HCT116 (cell line): ENCODE measurements at regions not wholly inside any gene's neighbourhood (a gene's known extent, or its start where the extent isn't known, plus 50 kb on each side); places are given as distances from the start of the nearest gene placed in this dataset.

Experiments used
- ATAC-seq: fragments of 200-7000 bp; cut with Tn5 transposase; 2 replicates; pipeline ENCODE4 v1.9.1; 2020; ENCODE audit warnings: mild to moderate bottlenecking, moderate library complexity
- BruUV-seq: library from RNA; stranded (reverse); fragments of 400-500 nt; replicated peaks from 2 replicates; lab custom pipeline; 2021; lab: Mats Ljungman, UMichigan
- CTCF ChIA-PET: fragments of 300-600 bp; sonication (Branson Sonifier 250); formaldehyde crosslinking; loops from one replicate; lab custom pipeline; 2021; ENCODE audit warnings: antibody characterized with exemption; lab: Charles Lee
- POLR2A ChIA-PET: fragments of 300-600, 350-600 bp; sonication (Branson Sonifier 250); formaldehyde crosslinking; loops from one replicate; lab custom pipeline; 2021; ENCODE audit warnings: antibody characterized with exemption; lab: Charles Lee
- RAD21 ChIA-PET, 2 experiments: fragments of 300-600 bp; sonication (Branson Sonifier 250); formaldehyde crosslinking; loops; one replicate each; lab custom pipeline; 2023; ENCODE audit warnings: low total read pairs in 2 of 2; ENCODE audit not compliant: uncharacterized antibody in 2 of 2, unreplicated experiment in 2 of 2, low non-redundant PET in 1 of 2; lab: Charles Lee
- DNase-seq: peaks from one replicate; pipeline ENCODE4 v3.0.0-alpha.2; 2010; ENCODE audit warnings: low read depth, low spot score
- H2AFZ ChIP-seq: fragments of 200-600 bp; shearing (Covaris generic), sonication (generic); 2 replicates; pipeline ENCODE4 v1.6.1; 2017; ENCODE audit warnings: low read depth, mixed run types, mixed read lengths, antibody characterized with exemption, low read length; ENCODE audit not compliant: poor library complexity, severe bottlenecking
- H3K27ac ChIP-seq: 2 replicates; pipeline ENCODE4 v1.5.1; 2012; ENCODE audit warnings: low read depth, low read length
- H3K27me3 ChIP-seq: fragments of 200-600 bp; sonication (generic); 2 replicates; pipeline ENCODE4 v1.6.1; 2016; ENCODE audit warnings: mixed run types, low read length, mixed read lengths; ENCODE audit not compliant: insufficient read depth
- H3K36me3 ChIP-seq, 2 experiments: fragments of 200-500 bp in 1 of 2; fragments of 200-600 bp in 1 of 2; sonication (Bioruptor generic) in 1 of 2; sonication (generic) in 1 of 2; 2 replicates each; pipeline versions ENCODE4 v1.5.1 to v1.6.1; 2014 to 2016; ENCODE audit warnings: low read length in 2 of 2, inconsistent platforms in 1 of 2, mixed read lengths in 1 of 2, mixed run types in 1 of 2; ENCODE audit not compliant: insufficient read depth in 2 of 2, control insufficient read depth in 1 of 2
- H3K4me1 ChIP-seq, 2 experiments: fragments of 200-600 bp in 1 of 2; sonication (generic) in 1 of 2; 2 replicates each; pipeline versions ENCODE4 v1.5.1 to v1.6.1; 2012 to 2017; ENCODE audit warnings: low read length in 2 of 2, inconsistent platforms in 1 of 2, mild to moderate bottlenecking in 1 of 2, mixed read lengths in 1 of 2, mixed run types in 1 of 2, moderate library complexity in 1 of 2; ENCODE audit not compliant: insufficient read depth in 2 of 2, control insufficient read depth in 1 of 2
- H3K4me2 ChIP-seq: fragments of 200-600 bp; sonication (generic); 2 replicates; pipeline ENCODE4 v1.6.1; 2017; ENCODE audit warnings: mixed run types, low read length, mixed read lengths
- H3K4me3 ChIP-seq, 2 experiments: fragments of 200-600 bp in 1 of 2; sonication (generic) in 1 of 2; replicated peaks in 1 of 2; 2 replicates each; pipeline ENCODE4 v1.5.1; 2011 to 2016; ENCODE audit warnings: low read length in 2 of 2, control low read depth in 1 of 2, low read depth in 1 of 2, mild to moderate bottlenecking in 1 of 2, mixed read lengths in 1 of 2, mixed run types in 1 of 2
- H3K79me2 ChIP-seq: fragments of 200-600 bp; sonication (generic); 2 replicates; pipeline ENCODE4 v1.6.1; 2017; ENCODE audit warnings: mild to moderate bottlenecking, mixed run types, low read length, moderate library complexity, mixed read lengths; ENCODE audit not compliant: insufficient read depth
- H3K9ac ChIP-seq: fragments of 200-600 bp; sonication (generic); 2 replicates; pipeline ENCODE4 v1.6.1; 2016; ENCODE audit warnings: low read length, mixed read lengths
- H3K9me2 ChIP-seq: fragments of 200-600 bp; sonication (generic), shearing (Covaris generic); 2 replicates; pipeline ENCODE4 v1.6.1; 2017; ENCODE audit warnings: mixed run types, mild to moderate bottlenecking, moderate library complexity; ENCODE audit not compliant: insufficient read depth
- H3K9me3 ChIP-seq, 2 experiments: fragments of 200-500 bp in 1 of 2; fragments of 200-600 bp in 1 of 2; sonication (Bioruptor generic) in 1 of 2; sonication (generic) in 1 of 2; 2 replicates each; pipeline ENCODE4 v1.6.1; 2014 to 2017; ENCODE audit warnings: low read length in 2 of 2, mixed read lengths in 2 of 2, inconsistent platforms in 1 of 2, low read depth in 1 of 2, mild to moderate bottlenecking in 1 of 2, mixed run types in 1 of 2, moderate library complexity in 1 of 2; ENCODE audit not compliant: control insufficient read depth in 1 of 2, insufficient read depth in 1 of 2
- H4K20me1 ChIP-seq: fragments of 200-600 bp; sonication (generic), shearing (Covaris generic); 2 replicates; pipeline ENCODE4 v1.6.1; 2017; ENCODE audit warnings: mixed run types, mild to moderate bottlenecking, moderate library complexity; ENCODE audit not compliant: insufficient read depth
- CEBPB ChIP-seq: IDR thresholded peaks from 2 replicates; pipeline ENCODE4 v1.6.1; 2012; ENCODE audit warnings: low read depth
- POLR2A ChIP-seq: IDR thresholded peaks from 2 replicates; pipeline ENCODE4 v1.7.0; 2011; ENCODE audit warnings: borderline replicate concordance; ENCODE audit not compliant: insufficient read depth, insufficient read length; ENCODE audit errors: extremely low read depth
- TCF7L2 ChIP-seq: IDR thresholded peaks from 2 replicates; pipeline ENCODE4 v1.7.0; 2011; ENCODE audit warnings: borderline replicate concordance, inconsistent platforms; ENCODE audit not compliant: insufficient read depth, insufficient read length; ENCODE audit errors: extremely low read depth
- ZNF274 ChIP-seq: fragments of 200-500 bp; sonication (Bioruptor generic); IDR thresholded peaks from 2 replicates; pipeline ENCODE4 v1.6.1; 2014; ENCODE audit warnings: mild to moderate bottlenecking, low read depth, low read length, inconsistent platforms
- intact Hi-C: fragments of 100-400 bp; cut with micrococcal nuclease; formaldehyde crosslinking; loops from 2 replicates; pipeline ENCODE4 v1.10.0; 2022
- TF ChIP-seq, protein P1 (sequence below), 3 experiments: fragments of 200-600 bp in 1 of 3; sonication (generic) in 1 of 3; IDR thresholded peaks in 2 of 3; conservative IDR thresholded peaks in 1 of 3; 2 replicates each; pipeline ENCODE4 v1.5.1; 2012 to 2017; ENCODE audit warnings: low read depth in 2 of 3, low read length in 2 of 3, antibody characterized with exemption in 1 of 3, borderline replicate concordance in 1 of 3, control low read depth in 1 of 3, mild to moderate bottlenecking in 1 of 3, mixed read lengths in 1 of 3, mixed run types in 1 of 3, moderate library complexity in 1 of 3; ENCODE audit not compliant: insufficient read depth in 1 of 3
- TF ChIP-seq, protein P2 (sequence below): IDR thresholded peaks from 2 replicates; pipeline ENCODE4 v1.6.1; 2012
- TF ChIP-seq, protein P3 (sequence below): IDR thresholded peaks from 2 replicates; pipeline ENCODE4 v1.6.1; 2011; ENCODE audit warnings: mild to moderate bottlenecking, low read length, moderate library complexity; ENCODE audit not compliant: insufficient replicate concordance; ENCODE audit errors: extremely low read depth

DNA sequence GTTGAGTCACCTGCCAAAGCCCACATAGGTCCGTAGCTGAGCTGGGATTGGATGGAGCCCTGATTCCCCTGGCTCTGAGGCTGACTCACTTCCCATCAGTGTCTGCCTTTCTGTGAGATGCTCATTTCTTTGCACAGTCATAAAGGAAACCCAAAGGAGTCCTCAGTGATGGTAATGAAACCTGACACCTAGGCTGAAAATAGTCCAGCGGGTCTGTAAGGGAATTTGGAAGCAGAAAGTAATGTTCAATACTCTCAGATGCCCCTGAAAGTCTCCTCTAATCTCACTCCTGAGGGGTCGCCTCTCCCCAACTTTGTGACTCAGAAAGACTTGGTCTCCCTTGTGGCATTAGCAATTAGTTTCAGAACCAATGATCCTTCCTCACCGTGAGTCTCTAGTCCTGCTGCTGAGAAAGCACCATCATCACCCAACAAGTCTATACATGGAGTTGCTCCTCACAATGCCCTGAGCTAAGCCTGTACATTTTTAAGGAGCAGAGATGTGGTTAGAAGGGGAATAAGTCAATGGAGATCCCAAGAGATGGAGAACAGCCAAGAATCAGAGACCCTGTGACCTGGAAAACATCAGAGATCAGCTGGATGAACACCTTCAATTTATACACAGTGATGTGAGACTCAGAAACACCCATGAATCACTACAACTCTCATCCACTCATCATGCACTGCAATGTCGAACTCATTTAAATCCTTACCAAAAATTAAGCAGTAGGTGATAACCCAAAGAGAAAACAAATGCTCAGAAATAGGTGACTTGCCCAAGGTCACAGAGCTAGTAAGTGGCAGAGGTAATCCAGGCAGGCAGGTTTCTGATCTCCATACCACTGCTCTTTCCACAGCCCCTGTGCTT lies 219.0 kb upstream of the CPEB2 start (continued):
- TF ChIP-seq, protein P1, sequence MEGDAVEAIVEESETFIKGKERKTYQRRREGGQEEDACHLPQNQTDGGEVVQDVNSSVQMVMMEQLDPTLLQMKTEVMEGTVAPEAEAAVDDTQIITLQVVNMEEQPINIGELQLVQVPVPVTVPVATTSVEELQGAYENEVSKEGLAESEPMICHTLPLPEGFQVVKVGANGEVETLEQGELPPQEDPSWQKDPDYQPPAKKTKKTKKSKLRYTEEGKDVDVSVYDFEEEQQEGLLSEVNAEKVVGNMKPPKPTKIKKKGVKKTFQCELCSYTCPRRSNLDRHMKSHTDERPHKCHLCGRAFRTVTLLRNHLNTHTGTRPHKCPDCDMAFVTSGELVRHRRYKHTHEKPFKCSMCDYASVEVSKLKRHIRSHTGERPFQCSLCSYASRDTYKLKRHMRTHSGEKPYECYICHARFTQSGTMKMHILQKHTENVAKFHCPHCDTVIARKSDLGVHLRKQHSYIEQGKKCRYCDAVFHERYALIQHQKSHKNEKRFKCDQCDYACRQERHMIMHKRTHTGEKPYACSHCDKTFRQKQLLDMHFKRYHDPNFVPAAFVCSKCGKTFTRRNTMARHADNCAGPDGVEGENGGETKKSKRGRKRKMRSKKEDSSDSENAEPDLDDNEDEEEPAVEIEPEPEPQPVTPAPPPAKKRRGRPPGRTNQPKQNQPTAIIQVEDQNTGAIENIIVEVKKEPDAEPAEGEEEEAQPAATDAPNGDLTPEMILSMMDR (IDR thresholded peaks at IDR 0.05 in 2 of 3, conservative IDR thresholded peaks at IDR 0.05 in 1 of 3; ENCODE audit: borderline replicate concordance in 1 of 3, insufficient read depth in 1 of 3, low read depth in 2 of 3, low read length in 2 of 3) = no peak
- TF ChIP-seq CEBPB = no peak
- TF ChIP-seq ZNF274 = no peak
- TF ChIP-seq POLR2A = no peak
- TF ChIP-seq, protein P2, sequence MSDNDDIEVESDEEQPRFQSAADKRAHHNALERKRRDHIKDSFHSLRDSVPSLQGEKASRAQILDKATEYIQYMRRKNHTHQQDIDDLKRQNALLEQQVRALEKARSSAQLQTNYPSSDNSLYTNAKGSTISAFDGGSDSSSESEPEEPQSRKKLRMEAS = no peak
- TF ChIP-seq, protein P3, sequence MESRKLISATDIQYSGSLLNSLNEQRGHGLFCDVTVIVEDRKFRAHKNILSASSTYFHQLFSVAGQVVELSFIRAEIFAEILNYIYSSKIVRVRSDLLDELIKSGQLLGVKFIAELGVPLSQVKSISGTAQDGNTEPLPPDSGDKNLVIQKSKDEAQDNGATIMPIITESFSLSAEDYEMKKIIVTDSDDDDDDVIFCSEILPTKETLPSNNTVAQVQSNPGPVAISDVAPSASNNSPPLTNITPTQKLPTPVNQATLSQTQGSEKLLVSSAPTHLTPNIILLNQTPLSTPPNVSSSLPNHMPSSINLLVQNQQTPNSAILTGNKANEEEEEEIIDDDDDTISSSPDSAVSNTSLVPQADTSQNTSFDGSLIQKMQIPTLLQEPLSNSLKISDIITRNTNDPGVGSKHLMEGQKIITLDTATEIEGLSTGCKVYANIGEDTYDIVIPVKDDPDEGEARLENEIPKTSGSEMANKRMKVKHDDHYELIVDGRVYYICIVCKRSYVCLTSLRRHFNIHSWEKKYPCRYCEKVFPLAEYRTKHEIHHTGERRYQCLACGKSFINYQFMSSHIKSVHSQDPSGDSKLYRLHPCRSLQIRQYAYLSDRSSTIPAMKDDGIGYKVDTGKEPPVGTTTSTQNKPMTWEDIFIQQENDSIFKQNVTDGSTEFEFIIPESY = no peak

DNA sequence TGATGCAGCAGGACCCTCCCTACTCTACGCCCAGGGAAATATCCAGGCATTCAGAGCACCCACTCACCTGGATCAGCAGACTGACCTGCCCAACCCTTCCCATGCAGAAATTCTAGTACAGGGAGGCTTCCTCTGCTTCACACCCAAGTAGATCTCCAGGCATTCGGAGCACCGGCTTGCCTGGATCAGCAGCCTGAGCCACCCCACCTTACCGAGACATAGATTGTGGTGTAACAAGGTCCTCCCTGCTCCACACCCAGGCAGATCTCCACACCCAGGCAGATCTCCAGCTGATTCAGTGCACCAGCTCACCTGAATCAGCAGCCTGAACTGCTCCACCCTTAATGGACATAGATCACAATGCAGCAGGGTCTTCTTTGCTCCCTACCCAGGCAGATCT lies 215.1 kb upstream of the CPEB2 start:
- no peaks in the 10 kb centered on the region for H3K9me2 ChIP-seq
- H3K9ac ChIP-seq = no peak overlapping the region
- H2AFZ ChIP-seq = no peak overlapping the region
- TF ChIP-seq, protein P2 = no peak
- no peak for TF ChIP-seq TCF7L2
- TF ChIP-seq, all 23 proteins: peak for 0
- POLR2A ChIA-PET = no interaction called here
- no peak overlapping the region for H3K27ac ChIP-seq
- H3K4me2 ChIP-seq = no peak overlapping the region
- no TSS peak for BruUV-seq
- H3K4me1 ChIP-seq = no peaks in the 10 kb centered on the region
- no peaks in the 10 kb centered on the region for H3K27me3 ChIP-seq
- intact Hi-C loops = loop anchor here (10.0 kb wide), 1 partner anchor 1132 kb away; no protein-coding TSS in a partner anchor
- no peak for ATAC-seq
- no peaks in the 10 kb centered on the region for H3K79me2 ChIP-seq
- RAD21 ChIA-PET = no interaction called here
- H3K9me3 ChIP-seq = no peaks in the 10 kb centered on the region
- DNase-seq = no peak
- CTCF ChIA-PET = no interaction called here
- H3K4me3 ChIP-seq = no peak overlapping the region
- no peaks in the 10 kb centered on the region for H4K20me1 ChIP-seq
- H3K36me3 ChIP-seq = no peaks in the 10 kb centered on the region
